ENCODE measurements at regions not wholly inside any gene's neighbourhood (a gene's known extent, or its start where the extent isn't known, plus 50 kb on each side); places are given as distances from the start of the nearest gene placed in this dataset.

- peak; percentile 72 for DNase-seq
These were observed 319.2 kb downstream of the IRX2 start for GRCh38 chr5:2432076-2432920.

GRCh38 chr5:2430606-2431005 lies 320.9 kb downstream of the IRX2 start:
- DNase-seq: peak; percentile 69

GRCh38 chr5:2427983-2428382 lies 323.5 kb downstream of the IRX2 start:
- DNase-seq: peak; percentile 69

- DNase-seq: no peak
These were observed 327.8 kb downstream of the IRX2 start for GRCh38 chr5:2423634-2424033.

- DNase-seq: no peak
These were observed 334.2 kb downstream of the IRX2 start for GRCh38 chr5:2417301-2417700.

- DNase-seq: peak; percentile 58
These were observed 335.8 kb downstream of the IRX2 start for GRCh38 chr5:2415678-2416077.

GRCh38 chr5:2410451-2410850 lies 341.0 kb downstream of the IRX2 start:
- DNase-seq: no peak

GRCh38 chr5:2403296-2403695 lies 348.2 kb downstream of the IRX2 start:
- DNase-seq: no peak

- DNase-seq: no peak
These were observed 351.7 kb downstream of the IRX2 start for GRCh38 chr5:2399804-2400203.

- DNase-seq: no peak
These were observed 352.4 kb downstream of the IRX2 start for GRCh38 chr5:2399096-2399495.

- no peak for DNase-seq
These were observed 357.9 kb downstream of the IRX2 start for GRCh38 chr5:2393556-2393955.

GRCh38 chr5:2391566-2391965 lies 359.9 kb downstream of the IRX2 start:
- no peak for DNase-seq

GRCh38 chr5:2391021-2391420 lies 360.5 kb downstream of the IRX2 start:
- DNase-seq: no peak

GRCh38 chr5:2388571-2388970 lies 362.9 kb downstream of the IRX2 start:
- DNase-seq: no peak

- no peak for DNase-seq
These were observed 363.7 kb downstream of the IRX2 start for GRCh38 chr5:2387634-2388325.

- DNase-seq: peak; percentile 1
These were observed 364.2 kb downstream of the IRX2 start for GRCh38 chr5:2387250-2387633.

- no peak for DNase-seq
These were observed 365.7 kb downstream of the IRX2 start for GRCh38 chr5:2385818-2386217.

GRCh38 chr5:2383698-2384065 lies 367.8 kb downstream of the IRX2 start:
- peak; percentile 32 for DNase-seq

GRCh38 chr5:2382776-2383697 lies 368.4 kb downstream of the IRX2 start:
- no peak for DNase-seq

GRCh38 chr5:2381861-2382260 lies 369.6 kb downstream of the IRX2 start:
- no peak for DNase-seq

- DNase-seq: no peak
These were observed 370.4 kb downstream of the IRX2 start for GRCh38 chr5:2381070-2381469.

- DNase-seq: no peak
These were observed 372.5 kb downstream of the IRX2 start for GRCh38 chr5:2378976-2379375.

- DNase-seq: no peak
These were observed 373.4 kb downstream of the IRX2 start for GRCh38 chr5:2378108-2378507.
